Liver (tissue), 8 donors: ENCODE measurements at regions not wholly inside any gene's neighbourhood (a gene's known extent, or its start where the extent isn't known, plus 50 kb on each side); places are given as distances from the start of the nearest gene placed in this dataset.
A peak's percentile ranks its signal among the peaks of the same experiment; 100 is the strongest.

Source experiments
- DNase-seq: peaks from one replicate; pipeline ENCODE4 v3.0.0-alpha.2; 2017; ENCODE audit warnings: low spot score
- H3K27ac ChIP-seq, 2 donors: one replicate each; pipeline ENCODE4 v1.7.0; 2013; ENCODE audit warnings: inconsistent platforms in 2 of 2, low read length in 2 of 2, control low read depth in 1 of 2, low read depth in 1 of 2, mild to moderate bottlenecking in 1 of 2
- H3K27me3 ChIP-seq, 4 donors: one replicate each; pipeline versions ENCODE4 v1.6.1 to v1.7.0; 2013; ENCODE audit warnings: low read length in 3 of 4, inconsistent platforms in 1 of 4, mild to moderate bottlenecking in 1 of 4, moderate library complexity in 1 of 4; ENCODE audit not compliant: control insufficient read depth in 4 of 4, insufficient read depth in 4 of 4
- H3K36me3 ChIP-seq, 4 donors: one replicate each; pipeline versions ENCODE4 v1.6.1 to v1.7.0; 2013; ENCODE audit warnings: low read length in 3 of 4, mild to moderate bottlenecking in 3 of 4, low read depth in 1 of 4, moderate library complexity in 1 of 4; ENCODE audit not compliant: control insufficient read depth in 4 of 4, insufficient read depth in 3 of 4
- H3K4me1 ChIP-seq, 4 donors: one replicate each; pipeline versions ENCODE4 v1.6.1 to v1.7.0; 2013; ENCODE audit warnings: low read length in 3 of 4, mild to moderate bottlenecking in 3 of 4, moderate library complexity in 1 of 4; ENCODE audit not compliant: control insufficient read depth in 4 of 4, insufficient read depth in 4 of 4
- H3K4me3 ChIP-seq, 3 donors: one replicate each; pipeline versions ENCODE4 v1.6.1 to v1.7.0; 2013; ENCODE audit warnings: low read length in 3 of 3, control low read depth in 1 of 3, low read depth in 1 of 3, mild to moderate bottlenecking in 1 of 3
- H3K9ac ChIP-seq, 2 donors: one replicate each; pipeline ENCODE4 v1.7.0; 2013; ENCODE audit warnings: low read length in 2 of 2, mild to moderate bottlenecking in 2 of 2, moderate library complexity in 2 of 2, control low read depth in 1 of 2, low read depth in 1 of 2
- H3K9me3 ChIP-seq, 4 donors: one replicate each; pipeline versions ENCODE4 v1.6.1 to v1.7.0; 2013; ENCODE audit warnings: low read length in 3 of 4; ENCODE audit not compliant: control insufficient read depth in 4 of 4
- EGR1 ChIP-seq, 2 donors: IDR thresholded peaks; 2 replicates each; pipeline ENCODE4 v1.6.1; 2016 to 2018; ENCODE audit warnings: antibody characterized with exemption in 2 of 2, low read depth in 2 of 2
- FOXA1 ChIP-seq: IDR thresholded peaks from 2 replicates; pipeline ENCODE4 v1.6.1; 2016; ENCODE audit warnings: antibody characterized with exemption
- FOXA2 ChIP-seq: IDR thresholded peaks from 2 replicates; pipeline ENCODE4 v1.6.1; 2016; ENCODE audit warnings: antibody characterized with exemption
- GABPA ChIP-seq, 2 donors: IDR thresholded peaks in 1 of 2; conservative IDR thresholded peaks in 1 of 2; 2 replicates each; pipeline ENCODE4 v1.6.1; 2016; ENCODE audit warnings: antibody characterized with exemption in 2 of 2, mild to moderate bottlenecking in 1 of 2, moderate library complexity in 1 of 2
- HNF4A ChIP-seq, 2 donors: conservative IDR thresholded peaks; 2 replicates each; pipeline ENCODE4 v1.6.1; 2016; ENCODE audit warnings: antibody characterized with exemption in 2 of 2, mild to moderate bottlenecking in 2 of 2
- HNF4G ChIP-seq: IDR thresholded peaks from 2 replicates; pipeline ENCODE4 v1.6.1; 2016; ENCODE audit warnings: antibody characterized with exemption
- JUND ChIP-seq, 2 donors: IDR thresholded peaks; 2 replicates each; pipeline ENCODE4 v1.6.1; 2016; ENCODE audit warnings: antibody characterized with exemption in 2 of 2
- NR2F2 ChIP-seq: IDR thresholded peaks from 2 replicates; pipeline ENCODE4 v1.6.1; 2016; ENCODE audit warnings: antibody characterized with exemption
- RAD21 ChIP-seq, 2 donors: IDR thresholded peaks; 2 replicates each; pipeline ENCODE4 v1.6.1; 2016; ENCODE audit warnings: antibody characterized with exemption in 2 of 2, mild to moderate bottlenecking in 2 of 2
- RXRA ChIP-seq, 2 donors: IDR thresholded peaks; 2 replicates each; pipeline ENCODE4 v1.6.1; 2017 to 2018; ENCODE audit warnings: antibody characterized with exemption in 2 of 2, mild to moderate bottlenecking in 1 of 2
- TAF1 ChIP-seq: conservative IDR thresholded peaks from 2 replicates; pipeline ENCODE4 v1.6.1; 2016; ENCODE audit warnings: antibody characterized with exemption, mild to moderate bottlenecking
- YY1 ChIP-seq: IDR thresholded peaks from 2 replicates; pipeline ENCODE4 v1.6.1; 2016; ENCODE audit warnings: antibody characterized with exemption, mild to moderate bottlenecking
- WGBS: extraction: QIAGEN DNeasy Blood & Tissue Kit; methylation state at CpG from one replicate; pipeline ENCODE4 v1.1.7; 2013; 5-methylcytosine and 5-hydroxymethylcytosine counted together
- TF ChIP-seq, protein P1 (sequence below): fragments of 150-350 bp; IDR thresholded peaks from 2 replicates; pipeline ENCODE4 v1.5.1; 2017; ENCODE audit warnings: improper control_type of control experiment, low read depth, low read length; ENCODE audit not compliant: missing input control
- TF ChIP-seq, protein P2 (sequence below): IDR thresholded peaks from 2 replicates; pipeline ENCODE4 v1.6.1; 2016; ENCODE audit warnings: antibody characterized with exemption
- TF ChIP-seq, protein P3 (sequence below): IDR thresholded peaks from 2 replicates; pipeline ENCODE4 v1.6.1; 2016; ENCODE audit warnings: antibody characterized with exemption, mild to moderate bottlenecking
- TF ChIP-seq, protein P4 (sequence below): IDR thresholded peaks from 2 replicates; pipeline ENCODE4 v1.6.1; 2016; ENCODE audit warnings: antibody characterized with exemption
- TF ChIP-seq, protein P5 (sequence below): IDR thresholded peaks from 2 replicates; pipeline ENCODE4 v1.6.1; 2016; ENCODE audit warnings: antibody characterized with exemption
- donor health status: healthy.
- donor health status: healthy.
- donor health status: healthy.
- donor health status: healthy.
- donor health status: healthy.

DNA sequence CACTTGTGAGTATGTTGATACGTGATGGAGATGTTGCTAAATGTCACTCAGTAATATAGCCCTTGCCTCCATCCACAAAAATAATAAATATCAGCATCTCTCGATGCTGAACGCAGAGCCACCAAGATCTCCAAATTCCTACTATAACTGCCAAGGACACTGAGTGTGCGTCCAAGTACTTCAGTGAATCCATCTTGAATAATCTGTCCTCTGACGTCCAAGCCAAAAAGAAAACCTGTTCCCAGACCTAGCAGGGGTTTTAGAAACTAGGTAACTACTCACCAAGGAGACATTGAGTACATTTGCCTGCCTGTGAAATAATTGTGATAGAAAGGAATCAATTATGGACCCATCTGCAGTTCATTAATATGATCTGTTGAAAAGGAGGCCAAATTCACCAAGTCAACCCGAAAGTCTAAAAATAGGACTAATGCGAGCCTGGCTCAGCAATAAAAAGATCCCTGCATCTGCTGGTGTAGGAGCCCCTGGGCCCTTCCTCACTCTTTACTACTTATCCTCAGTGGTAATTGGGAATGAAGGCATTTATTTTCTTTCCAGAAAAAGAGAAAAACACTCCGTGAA lies 226.9 kb upstream of the IRF2BP2 start:
- 96% methylated on average over 8 of the region's 8 CpGs for WGBS
- Histone ChIP-seq H3K4me1 (peaks cover 4 to 18% (median 13%) of the 10 kb centered on the region in 4 donors), H3K9ac (no peak overlapping the region), H3K4me3 (no peak overlapping the region), H3K27ac (peak overlapping the region; percentile 69 to 82), H3K27me3 (no peaks in the 10 kb centered on the region), H3K9me3 (no peaks in the 10 kb centered on the region), H3K36me3 (no peaks in the 10 kb centered on the region)
- DNase-seq, result no peak
- TF ChIP-seq RXRA (IDR thresholded peaks at IDR 0.05) (no peak), TAF1 (no peak), NR2F2 (no peak), HNF4A (conservative IDR thresholded peaks at IDR 0.05) (no peak), HNF4G (no peak), FOXA2 (no peak), YY1 (no peak), RAD21 (IDR thresholded peaks at IDR 0.05) (no peak)
- TF ChIP-seq, protein P1, sequence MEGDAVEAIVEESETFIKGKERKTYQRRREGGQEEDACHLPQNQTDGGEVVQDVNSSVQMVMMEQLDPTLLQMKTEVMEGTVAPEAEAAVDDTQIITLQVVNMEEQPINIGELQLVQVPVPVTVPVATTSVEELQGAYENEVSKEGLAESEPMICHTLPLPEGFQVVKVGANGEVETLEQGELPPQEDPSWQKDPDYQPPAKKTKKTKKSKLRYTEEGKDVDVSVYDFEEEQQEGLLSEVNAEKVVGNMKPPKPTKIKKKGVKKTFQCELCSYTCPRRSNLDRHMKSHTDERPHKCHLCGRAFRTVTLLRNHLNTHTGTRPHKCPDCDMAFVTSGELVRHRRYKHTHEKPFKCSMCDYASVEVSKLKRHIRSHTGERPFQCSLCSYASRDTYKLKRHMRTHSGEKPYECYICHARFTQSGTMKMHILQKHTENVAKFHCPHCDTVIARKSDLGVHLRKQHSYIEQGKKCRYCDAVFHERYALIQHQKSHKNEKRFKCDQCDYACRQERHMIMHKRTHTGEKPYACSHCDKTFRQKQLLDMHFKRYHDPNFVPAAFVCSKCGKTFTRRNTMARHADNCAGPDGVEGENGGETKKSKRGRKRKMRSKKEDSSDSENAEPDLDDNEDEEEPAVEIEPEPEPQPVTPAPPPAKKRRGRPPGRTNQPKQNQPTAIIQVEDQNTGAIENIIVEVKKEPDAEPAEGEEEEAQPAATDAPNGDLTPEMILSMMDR, result no peak
- TF ChIP-seq, protein P2, sequence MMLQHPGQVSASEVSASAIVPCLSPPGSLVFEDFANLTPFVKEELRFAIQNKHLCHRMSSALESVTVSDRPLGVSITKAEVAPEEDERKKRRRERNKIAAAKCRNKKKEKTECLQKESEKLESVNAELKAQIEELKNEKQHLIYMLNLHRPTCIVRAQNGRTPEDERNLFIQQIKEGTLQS, result no peak
- TF ChIP-seq, protein P3, sequence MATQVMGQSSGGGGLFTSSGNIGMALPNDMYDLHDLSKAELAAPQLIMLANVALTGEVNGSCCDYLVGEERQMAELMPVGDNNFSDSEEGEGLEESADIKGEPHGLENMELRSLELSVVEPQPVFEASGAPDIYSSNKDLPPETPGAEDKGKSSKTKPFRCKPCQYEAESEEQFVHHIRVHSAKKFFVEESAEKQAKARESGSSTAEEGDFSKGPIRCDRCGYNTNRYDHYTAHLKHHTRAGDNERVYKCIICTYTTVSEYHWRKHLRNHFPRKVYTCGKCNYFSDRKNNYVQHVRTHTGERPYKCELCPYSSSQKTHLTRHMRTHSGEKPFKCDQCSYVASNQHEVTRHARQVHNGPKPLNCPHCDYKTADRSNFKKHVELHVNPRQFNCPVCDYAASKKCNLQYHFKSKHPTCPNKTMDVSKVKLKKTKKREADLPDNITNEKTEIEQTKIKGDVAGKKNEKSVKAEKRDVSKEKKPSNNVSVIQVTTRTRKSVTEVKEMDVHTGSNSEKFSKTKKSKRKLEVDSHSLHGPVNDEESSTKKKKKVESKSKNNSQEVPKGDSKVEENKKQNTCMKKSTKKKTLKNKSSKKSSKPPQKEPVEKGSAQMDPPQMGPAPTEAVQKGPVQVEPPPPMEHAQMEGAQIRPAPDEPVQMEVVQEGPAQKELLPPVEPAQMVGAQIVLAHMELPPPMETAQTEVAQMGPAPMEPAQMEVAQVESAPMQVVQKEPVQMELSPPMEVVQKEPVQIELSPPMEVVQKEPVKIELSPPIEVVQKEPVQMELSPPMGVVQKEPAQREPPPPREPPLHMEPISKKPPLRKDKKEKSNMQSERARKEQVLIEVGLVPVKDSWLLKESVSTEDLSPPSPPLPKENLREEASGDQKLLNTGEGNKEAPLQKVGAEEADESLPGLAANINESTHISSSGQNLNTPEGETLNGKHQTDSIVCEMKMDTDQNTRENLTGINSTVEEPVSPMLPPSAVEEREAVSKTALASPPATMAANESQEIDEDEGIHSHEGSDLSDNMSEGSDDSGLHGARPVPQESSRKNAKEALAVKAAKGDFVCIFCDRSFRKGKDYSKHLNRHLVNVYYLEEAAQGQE, result no peak
- TF ChIP-seq, protein P4, sequence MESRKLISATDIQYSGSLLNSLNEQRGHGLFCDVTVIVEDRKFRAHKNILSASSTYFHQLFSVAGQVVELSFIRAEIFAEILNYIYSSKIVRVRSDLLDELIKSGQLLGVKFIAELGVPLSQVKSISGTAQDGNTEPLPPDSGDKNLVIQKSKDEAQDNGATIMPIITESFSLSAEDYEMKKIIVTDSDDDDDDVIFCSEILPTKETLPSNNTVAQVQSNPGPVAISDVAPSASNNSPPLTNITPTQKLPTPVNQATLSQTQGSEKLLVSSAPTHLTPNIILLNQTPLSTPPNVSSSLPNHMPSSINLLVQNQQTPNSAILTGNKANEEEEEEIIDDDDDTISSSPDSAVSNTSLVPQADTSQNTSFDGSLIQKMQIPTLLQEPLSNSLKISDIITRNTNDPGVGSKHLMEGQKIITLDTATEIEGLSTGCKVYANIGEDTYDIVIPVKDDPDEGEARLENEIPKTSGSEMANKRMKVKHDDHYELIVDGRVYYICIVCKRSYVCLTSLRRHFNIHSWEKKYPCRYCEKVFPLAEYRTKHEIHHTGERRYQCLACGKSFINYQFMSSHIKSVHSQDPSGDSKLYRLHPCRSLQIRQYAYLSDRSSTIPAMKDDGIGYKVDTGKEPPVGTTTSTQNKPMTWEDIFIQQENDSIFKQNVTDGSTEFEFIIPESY, result no peak

DNA sequence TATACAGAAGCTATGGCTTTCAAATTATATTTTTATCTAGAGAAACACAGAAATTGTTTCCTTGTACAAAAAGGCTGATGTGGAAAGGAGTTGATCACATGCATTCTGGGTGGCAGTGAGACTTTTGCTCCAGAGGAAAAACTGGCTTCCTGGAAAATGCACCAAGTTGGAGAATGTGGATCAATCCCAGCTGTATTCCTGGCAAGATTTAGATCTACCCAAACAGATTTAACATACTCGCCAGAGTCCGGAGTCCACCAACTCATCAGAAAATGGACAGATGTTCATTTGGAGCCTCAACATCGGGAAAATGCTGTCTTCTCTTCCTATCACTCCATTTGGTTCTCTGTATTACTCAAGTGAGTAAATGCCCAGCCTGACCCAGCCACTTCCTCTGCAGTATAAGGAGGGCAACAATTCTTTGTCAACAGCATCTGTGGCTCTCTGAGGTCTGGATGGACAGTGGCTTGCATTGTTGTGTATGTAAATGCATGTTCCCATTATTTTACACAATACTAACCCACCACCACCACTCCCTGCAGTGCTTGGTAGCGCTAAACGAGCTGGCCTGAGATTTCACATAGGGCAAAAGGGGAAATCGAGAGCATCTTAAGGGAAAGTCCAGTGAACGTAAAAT lies 226.2 kb upstream of the IRF2BP2 start:
- H3K27ac ChIP-seq, result peak overlapping the region; percentile 72 to 82
- H3K27me3 ChIP-seq, result no peaks in the 10 kb centered on the region
- H3K9me3 ChIP-seq, result no peaks in the 10 kb centered on the region
- no peak overlapping the region for H3K9ac ChIP-seq
- H3K4me1 ChIP-seq, result peaks cover 4 to 18% (median 13%) of the 10 kb centered on the region in 4 donors
- 61% methylated on average over 7 of the region's 7 CpGs for WGBS
- DNase-seq, result no peak
- H3K36me3 ChIP-seq, result no peaks in the 10 kb centered on the region
- H3K4me3 ChIP-seq, result no peak overlapping the region
- TF ChIP-seq YY1 (peak; percentile 64), RAD21 (IDR thresholded peaks at IDR 0.05) (peak; percentile 58 to 69), HNF4G (peak; percentile 86), FOXA1 (no peak), HNF4A (conservative IDR thresholded peaks at IDR 0.05) (peak; percentile 97), FOXA2 (no peak), GABPA (IDR thresholded peaks at IDR 0.05 in 1 of 2, conservative IDR thresholded peaks at IDR 0.05 in 1 of 2) (peak in 1 of 2 donors; percentile 49), TAF1 (peak; percentile 8), RXRA (IDR thresholded peaks at IDR 0.05) (peak; percentile 90 to 93), EGR1 (IDR thresholded peaks at IDR 0.05; ENCODE audit: low read depth in 2 of 2) (peak; percentile 64 to 95), JUND (IDR thresholded peaks at IDR 0.05) (peak; percentile 63 to 84)
- TF ChIP-seq, protein P5, sequence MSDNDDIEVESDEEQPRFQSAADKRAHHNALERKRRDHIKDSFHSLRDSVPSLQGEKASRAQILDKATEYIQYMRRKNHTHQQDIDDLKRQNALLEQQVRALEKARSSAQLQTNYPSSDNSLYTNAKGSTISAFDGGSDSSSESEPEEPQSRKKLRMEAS, result peak; percentile 97
- TF ChIP-seq, protein P4, result peak; percentile 44
- TF ChIP-seq, protein P1, result no peak
